ENCODE measurements at regions not wholly inside any gene's neighbourhood (a gene's known extent, or its start where the extent isn't known, plus 50 kb on each side); places are given as distances from the start of the nearest gene placed in this dataset.

DNA sequence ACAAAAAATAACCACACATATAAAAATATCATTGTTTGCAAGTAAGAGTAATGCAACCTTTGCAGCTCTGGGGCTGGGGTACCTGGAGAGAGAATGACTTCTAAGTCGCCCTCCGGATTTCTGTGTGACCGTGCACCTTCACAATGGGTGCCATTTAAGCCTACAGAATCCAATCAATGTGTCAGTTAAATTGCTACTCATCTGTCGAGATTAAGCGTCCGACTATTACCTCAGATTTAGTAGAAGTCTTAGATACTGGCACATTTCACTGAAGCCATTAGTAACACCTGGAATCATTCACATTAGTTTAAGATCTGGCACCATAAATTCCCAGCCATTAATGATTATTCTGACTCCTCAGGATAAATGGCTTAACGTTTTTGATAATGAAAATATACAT is 507.3 kb upstream of the MGMT start:
- TF ChIP-seq, protein P1, sequence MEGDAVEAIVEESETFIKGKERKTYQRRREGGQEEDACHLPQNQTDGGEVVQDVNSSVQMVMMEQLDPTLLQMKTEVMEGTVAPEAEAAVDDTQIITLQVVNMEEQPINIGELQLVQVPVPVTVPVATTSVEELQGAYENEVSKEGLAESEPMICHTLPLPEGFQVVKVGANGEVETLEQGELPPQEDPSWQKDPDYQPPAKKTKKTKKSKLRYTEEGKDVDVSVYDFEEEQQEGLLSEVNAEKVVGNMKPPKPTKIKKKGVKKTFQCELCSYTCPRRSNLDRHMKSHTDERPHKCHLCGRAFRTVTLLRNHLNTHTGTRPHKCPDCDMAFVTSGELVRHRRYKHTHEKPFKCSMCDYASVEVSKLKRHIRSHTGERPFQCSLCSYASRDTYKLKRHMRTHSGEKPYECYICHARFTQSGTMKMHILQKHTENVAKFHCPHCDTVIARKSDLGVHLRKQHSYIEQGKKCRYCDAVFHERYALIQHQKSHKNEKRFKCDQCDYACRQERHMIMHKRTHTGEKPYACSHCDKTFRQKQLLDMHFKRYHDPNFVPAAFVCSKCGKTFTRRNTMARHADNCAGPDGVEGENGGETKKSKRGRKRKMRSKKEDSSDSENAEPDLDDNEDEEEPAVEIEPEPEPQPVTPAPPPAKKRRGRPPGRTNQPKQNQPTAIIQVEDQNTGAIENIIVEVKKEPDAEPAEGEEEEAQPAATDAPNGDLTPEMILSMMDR (IDR thresholded peaks at IDR 0.05) = no peak
- TF ChIP-seq POLR2A (IDR thresholded peaks at IDR 0.05) = no peak
- no peak for TF ChIP-seq POLR2AphosphoS5 (IDR thresholded peaks at IDR 0.05; ENCODE audit: insufficient read depth in 1 of 2, low read depth in 1 of 2)
